ENCODE measurements at regions not wholly inside any gene's neighbourhood (a gene's known extent, or its start where the extent isn't known, plus 50 kb on each side); places are given as distances from the start of the nearest gene placed in this dataset.
A peak's percentile ranks its signal among the peaks of the same experiment; 100 is the strongest.

- peaks cover 3% of the 10 kb centered on the region in 2 donors for H3K4me1 ChIP-seq (ENCODE audit: control insufficient read depth in 2 of 2, insufficient read depth in 1 of 2, low read depth in 1 of 2, low read length in 2 of 2)
- H4K91ac ChIP-seq (ENCODE audit: low read depth, low read length, poor library complexity), result no peak overlapping the region
- H2BK12ac ChIP-seq (ENCODE audit: low read length), result no peak overlapping the region
- H4K8ac ChIP-seq (ENCODE audit: low read depth, low read length), result no peak overlapping the region
- no peak overlapping the region for H3K23ac ChIP-seq (ENCODE audit: low read depth, low read length, poor library complexity)
- H3K14ac ChIP-seq (ENCODE audit: low read length), result no peak overlapping the region
- H2AK5ac ChIP-seq (ENCODE audit: low read depth, low read length), result no peak overlapping the region
- H3K9ac ChIP-seq (ENCODE audit: low read depth, low read length, poor library complexity), result no peak overlapping the region
- H2BK5ac ChIP-seq (ENCODE audit: low read length), result no peak overlapping the region
- WGBS, 2 donors (ENCODE audit: extremely low coverage in 2 of 2, insufficient read length in 2 of 2, insufficient replicate concordance in 1 of 2), result no CpG with 5 or more reads among the region's 3 CpGs
- DNase-seq (ENCODE audit: low spot score), result no peak
- H3K27ac ChIP-seq (replicated peaks; ENCODE audit: low read length), result no peak overlapping the region
- no peak overlapping the region for H3K4me3 ChIP-seq (ENCODE audit: low read length in 2 of 2)
- no peak overlapping the region for H3K4me2 ChIP-seq (ENCODE audit: insufficient read depth, low read length, poor library complexity, severe bottlenecking)
- H3K18ac ChIP-seq (ENCODE audit: low read length), result no peak overlapping the region
- H3K4ac ChIP-seq (ENCODE audit: low read length), result no peak overlapping the region
- H2AFZ ChIP-seq (ENCODE audit: low read length), result no peak overlapping the region
- no peaks in the 10 kb centered on the region for H3K79me1 ChIP-seq (ENCODE audit: low read depth, low read length)
- peaks cover 2 to 44% (median 33%) of the 10 kb centered on the region in 3 experiments for H3K27me3 ChIP-seq (ENCODE audit: control insufficient read depth in 3 of 3, insufficient read depth in 3 of 3, low read depth in 1 of 3, low read length in 3 of 3)
- H3K36me3 ChIP-seq (replicated peaks in 1 of 2; ENCODE audit: control insufficient read depth in 2 of 2, insufficient read depth in 2 of 2, low read length in 2 of 2), result no peaks in the 10 kb centered on the region
- H2BK15ac ChIP-seq (ENCODE audit: low read length), result no peak overlapping the region
- peaks cover 0 to 2% of the 10 kb centered on the region in 2 donors for H3K9me3 ChIP-seq (replicated peaks in 1 of 2; ENCODE audit: control insufficient read depth in 2 of 2, insufficient read depth in 1 of 2, low read depth in 1 of 2, low read length in 2 of 2)
- no peak overlapping the region for H2BK120ac ChIP-seq (ENCODE audit: low read depth, low read length)
Observed at GRCh38 chr14:89028462-89029134, 204.1 kb downstream of the TTC8 start.

GRCh38 chr14:89029961-89030694 is 205.7 kb downstream of the TTC8 start:
- no peaks in the 10 kb centered on the region for H3K9me3 ChIP-seq (replicated peaks in 1 of 2; ENCODE audit: control insufficient read depth in 2 of 2, insufficient read depth in 1 of 2, low read depth in 1 of 2, low read length in 2 of 2)
- H3K4me1 ChIP-seq (ENCODE audit: control insufficient read depth in 2 of 2, insufficient read depth in 1 of 2, low read depth in 1 of 2, low read length in 2 of 2), result peaks cover 3% of the 10 kb centered on the region in 2 donors
- H3K4ac ChIP-seq (ENCODE audit: low read length), result no peak overlapping the region
- no peaks in the 10 kb centered on the region for H3K36me3 ChIP-seq (replicated peaks in 1 of 2; ENCODE audit: control insufficient read depth in 2 of 2, insufficient read depth in 2 of 2, low read length in 2 of 2)
- no peak overlapping the region for H2BK5ac ChIP-seq (ENCODE audit: low read length)
- no peak overlapping the region for H3K14ac ChIP-seq (ENCODE audit: low read length)
- H3K18ac ChIP-seq (ENCODE audit: low read length), result no peak overlapping the region
- H4K8ac ChIP-seq (ENCODE audit: low read depth, low read length), result no peak overlapping the region
- H3K79me1 ChIP-seq (ENCODE audit: low read depth, low read length), result no peaks in the 10 kb centered on the region
- no peak overlapping the region for H2BK15ac ChIP-seq (ENCODE audit: low read length)
- no peak overlapping the region for H2BK12ac ChIP-seq (ENCODE audit: low read length)
- H3K9ac ChIP-seq (ENCODE audit: low read depth, low read length, poor library complexity), result no peak overlapping the region
- no peak for DNase-seq (ENCODE audit: low spot score)
- H2AFZ ChIP-seq (ENCODE audit: low read length), result no peak overlapping the region
- no peak overlapping the region for H3K23ac ChIP-seq (ENCODE audit: low read depth, low read length, poor library complexity)
- peaks cover 2 to 39% (median 28%) of the 10 kb centered on the region in 3 experiments for H3K27me3 ChIP-seq (ENCODE audit: control insufficient read depth in 3 of 3, insufficient read depth in 3 of 3, low read depth in 1 of 3, low read length in 3 of 3)
- H2BK120ac ChIP-seq (ENCODE audit: low read depth, low read length), result no peak overlapping the region
- H2AK5ac ChIP-seq (ENCODE audit: low read depth, low read length), result no peak overlapping the region
- no peak overlapping the region for H3K4me2 ChIP-seq (ENCODE audit: insufficient read depth, low read length, poor library complexity, severe bottlenecking)
- no CpG with 5 or more reads among the region's 9 CpGs for WGBS, 2 donors (ENCODE audit: extremely low coverage in 2 of 2, insufficient read length in 2 of 2, insufficient replicate concordance in 1 of 2)
- H4K91ac ChIP-seq (ENCODE audit: low read depth, low read length, poor library complexity), result no peak overlapping the region
- H3K27ac ChIP-seq (replicated peaks; ENCODE audit: low read length), result no peak overlapping the region
- H3K4me3 ChIP-seq (ENCODE audit: low read length in 2 of 2), result no peak overlapping the region

- no peak overlapping the region for H2BK15ac ChIP-seq (ENCODE audit: low read length)
- H2AK5ac ChIP-seq (ENCODE audit: low read depth, low read length), result no peak overlapping the region
- H2AFZ ChIP-seq (ENCODE audit: low read length), result no peak overlapping the region
- H3K27ac ChIP-seq (replicated peaks; ENCODE audit: low read length), result no peak overlapping the region
- no peak overlapping the region for H2BK120ac ChIP-seq (ENCODE audit: low read depth, low read length)
- H3K4ac ChIP-seq (ENCODE audit: low read length), result no peak overlapping the region
- peak overlapping the region; percentile 45 for H2BK5ac ChIP-seq (ENCODE audit: low read length)
- no peak overlapping the region for H4K8ac ChIP-seq (ENCODE audit: low read depth, low read length)
- H3K36me3 ChIP-seq (replicated peaks in 1 of 2; ENCODE audit: control insufficient read depth in 2 of 2, insufficient read depth in 2 of 2, low read length in 2 of 2), result no peaks in the 10 kb centered on the region
- H3K79me1 ChIP-seq (ENCODE audit: low read depth, low read length), result no peaks in the 10 kb centered on the region
- H3K23ac ChIP-seq (ENCODE audit: low read depth, low read length, poor library complexity), result no peak overlapping the region
- no peak for DNase-seq (ENCODE audit: low spot score)
- H3K4me1 ChIP-seq (ENCODE audit: control insufficient read depth in 2 of 2, insufficient read depth in 1 of 2, low read depth in 1 of 2, low read length in 2 of 2), result peaks cover 3% of the 10 kb centered on the region in 2 donors
- H3K4me3 ChIP-seq (ENCODE audit: low read length in 2 of 2), result no peak overlapping the region
- WGBS, 2 donors (ENCODE audit: extremely low coverage in 2 of 2, insufficient read length in 2 of 2, insufficient replicate concordance in 1 of 2), result no CpG with 5 or more reads among the region's 3 CpGs
- H3K9ac ChIP-seq (ENCODE audit: low read depth, low read length, poor library complexity), result no peak overlapping the region
- H3K4me2 ChIP-seq (ENCODE audit: insufficient read depth, low read length, poor library complexity, severe bottlenecking), result no peak overlapping the region
- H2BK12ac ChIP-seq (ENCODE audit: low read length), result no peak overlapping the region
- H3K18ac ChIP-seq (ENCODE audit: low read length), result no peak overlapping the region
- no peak overlapping the region for H4K91ac ChIP-seq (ENCODE audit: low read depth, low read length, poor library complexity)
- no peaks in the 10 kb centered on the region for H3K9me3 ChIP-seq (replicated peaks in 1 of 2; ENCODE audit: control insufficient read depth in 2 of 2, insufficient read depth in 1 of 2, low read depth in 1 of 2, low read length in 2 of 2)
- no peak overlapping the region for H3K14ac ChIP-seq (ENCODE audit: low read length)
- peaks cover 2 to 31% (median 23%) of the 10 kb centered on the region in 3 experiments for H3K27me3 ChIP-seq (ENCODE audit: control insufficient read depth in 3 of 3, insufficient read depth in 3 of 3, low read depth in 1 of 3, low read length in 3 of 3)
Observed at GRCh38 chr14:89030921-89031320, 206.5 kb downstream of the TTC8 start.

- no peak overlapping the region for H2AFZ ChIP-seq (ENCODE audit: low read length)
- no peak overlapping the region for H4K91ac ChIP-seq (ENCODE audit: low read depth, low read length, poor library complexity)
- no peaks in the 10 kb centered on the region for H3K79me1 ChIP-seq (ENCODE audit: low read depth, low read length)
- H4K8ac ChIP-seq (ENCODE audit: low read depth, low read length), result no peak overlapping the region
- H3K9ac ChIP-seq (ENCODE audit: low read depth, low read length, poor library complexity), result no peak overlapping the region
- peaks cover 1 to 3% of the 10 kb centered on the region in 2 donors for H3K4me1 ChIP-seq (ENCODE audit: control insufficient read depth in 2 of 2, insufficient read depth in 1 of 2, low read depth in 1 of 2, low read length in 2 of 2)
- no peak overlapping the region for H2BK120ac ChIP-seq (ENCODE audit: low read depth, low read length)
- H3K14ac ChIP-seq (ENCODE audit: low read length), result no peak overlapping the region
- WGBS, 2 donors (ENCODE audit: extremely low coverage in 2 of 2, insufficient read length in 2 of 2, insufficient replicate concordance in 1 of 2), result no CpG with 5 or more reads among the region's 8 CpGs
- no peak for DNase-seq (ENCODE audit: low spot score)
- no peak overlapping the region for H3K27ac ChIP-seq (replicated peaks; ENCODE audit: low read length)
- H3K18ac ChIP-seq (ENCODE audit: low read length), result no peak overlapping the region
- H2BK15ac ChIP-seq (ENCODE audit: low read length), result no peak overlapping the region
- no peaks in the 10 kb centered on the region for H3K36me3 ChIP-seq (replicated peaks in 1 of 2; ENCODE audit: control insufficient read depth in 2 of 2, insufficient read depth in 2 of 2, low read length in 2 of 2)
- no peak overlapping the region for H2AK5ac ChIP-seq (ENCODE audit: low read depth, low read length)
- no peak overlapping the region for H2BK12ac ChIP-seq (ENCODE audit: low read length)
- H3K27me3 ChIP-seq (ENCODE audit: control insufficient read depth in 3 of 3, insufficient read depth in 3 of 3, low read depth in 1 of 3, low read length in 3 of 3), result peaks cover 0 to 21% (median 13%) of the 10 kb centered on the region in 3 experiments
- H3K4ac ChIP-seq (ENCODE audit: low read length), result no peak overlapping the region
- H3K9me3 ChIP-seq (replicated peaks in 1 of 2; ENCODE audit: control insufficient read depth in 2 of 2, insufficient read depth in 1 of 2, low read depth in 1 of 2, low read length in 2 of 2), result no peaks in the 10 kb centered on the region
- no peak overlapping the region for H3K23ac ChIP-seq (ENCODE audit: low read depth, low read length, poor library complexity)
- no peak overlapping the region for H2BK5ac ChIP-seq (ENCODE audit: low read length)
- H3K4me2 ChIP-seq (ENCODE audit: insufficient read depth, low read length, poor library complexity, severe bottlenecking), result no peak overlapping the region
- no peak overlapping the region for H3K4me3 ChIP-seq (ENCODE audit: low read length in 2 of 2)
Observed at GRCh38 chr14:89032086-89032649, 207.7 kb downstream of the TTC8 start.

All from neuronal stem cell (in vitro differentiated cells).